ENCODE measurements at regions not wholly inside any gene's neighbourhood (a gene's known extent, or its start where the extent isn't known, plus 50 kb on each side); places are given as distances from the start of the nearest gene placed in this dataset.

GRCh38 chr13:22014469-22014868, 343.6 kb downstream of the FGF9 start:
- TF ChIP-seq, protein P1, sequence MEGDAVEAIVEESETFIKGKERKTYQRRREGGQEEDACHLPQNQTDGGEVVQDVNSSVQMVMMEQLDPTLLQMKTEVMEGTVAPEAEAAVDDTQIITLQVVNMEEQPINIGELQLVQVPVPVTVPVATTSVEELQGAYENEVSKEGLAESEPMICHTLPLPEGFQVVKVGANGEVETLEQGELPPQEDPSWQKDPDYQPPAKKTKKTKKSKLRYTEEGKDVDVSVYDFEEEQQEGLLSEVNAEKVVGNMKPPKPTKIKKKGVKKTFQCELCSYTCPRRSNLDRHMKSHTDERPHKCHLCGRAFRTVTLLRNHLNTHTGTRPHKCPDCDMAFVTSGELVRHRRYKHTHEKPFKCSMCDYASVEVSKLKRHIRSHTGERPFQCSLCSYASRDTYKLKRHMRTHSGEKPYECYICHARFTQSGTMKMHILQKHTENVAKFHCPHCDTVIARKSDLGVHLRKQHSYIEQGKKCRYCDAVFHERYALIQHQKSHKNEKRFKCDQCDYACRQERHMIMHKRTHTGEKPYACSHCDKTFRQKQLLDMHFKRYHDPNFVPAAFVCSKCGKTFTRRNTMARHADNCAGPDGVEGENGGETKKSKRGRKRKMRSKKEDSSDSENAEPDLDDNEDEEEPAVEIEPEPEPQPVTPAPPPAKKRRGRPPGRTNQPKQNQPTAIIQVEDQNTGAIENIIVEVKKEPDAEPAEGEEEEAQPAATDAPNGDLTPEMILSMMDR (IDR thresholded peaks at IDR 0.05 in 4 of 5, conservative IDR thresholded peaks at IDR 0.05 in 1 of 5) = no peak
- TF ChIP-seq POLR2A (IDR thresholded peaks at IDR 0.05) = no peak

All from gastrocnemius medialis (tissue), 4 donors.